ENCODE measurements at regions not wholly inside any gene's neighbourhood (a gene's known extent, or its start where the extent isn't known, plus 50 kb on each side); places are given as distances from the start of the nearest gene placed in this dataset.

GRCh38 chr12:46497739-46498138 lies 125.2 kb upstream of the SLC38A2 start:
- TF ChIP-seq CTCF (IDR thresholded peaks at IDR 0.05), result no peak
- TF ChIP-seq POLR2A (IDR thresholded peaks at IDR 0.05), result no peak

All from heart left ventricle (tissue), 13 donors.